Prostate gland (tissue), 2 donors: ENCODE measurements at regions not wholly inside any gene's neighbourhood (a gene's known extent, or its start where the extent isn't known, plus 50 kb on each side); places are given as distances from the start of the nearest gene placed in this dataset.

Experiments
- DNase-seq: peaks from one replicate; pipeline ENCODE4 v3.0.0-alpha.2; 2019; ENCODE audit warnings: low spot score
- H3K27ac ChIP-seq, 2 donors: fragments of 200-600 bp; sonication (generic); 2 replicates each; pipeline ENCODE4 v1.5.1; 2017 to 2019
- H3K27me3 ChIP-seq: fragments of 200-600 bp; sonication (generic); replicated peaks from 2 replicates; pipeline ENCODE4 v1.5.1; 2019; ENCODE audit not compliant: insufficient read depth
- H3K36me3 ChIP-seq, 2 donors: fragments of 200-600 bp; sonication (generic); 1 replicate in 1 of 2; 2 replicates in 1 of 2; pipeline versions ENCODE4 v1.5.1 to v1.8.1; 2017 to 2019
- H3K4me1 ChIP-seq: fragments of 200-600 bp; sonication (generic); replicated peaks from 2 replicates; pipeline ENCODE4 v1.5.1; 2019
- H3K4me3 ChIP-seq, 2 donors: fragments of 200-600 bp; sonication (generic); 2 replicates each; pipeline ENCODE4 v1.5.1; 2017 to 2019
- H3K9me3 ChIP-seq: fragments of 200-600 bp; sonication (generic); 2 replicates; pipeline ENCODE4 v1.5.1; 2017
- CTCF ChIP-seq, 4 experiments: fragments of 200-600 bp in 2 of 4; fragments of 450-650 bp in 2 of 4; sonication (generic) in 2 of 4; IDR thresholded peaks; 1 replicate in 3 of 4; 2 replicates in 1 of 4; pipeline ENCODE4 v1.5.1; 2016 to 2019; ENCODE audit warnings: antibody characterized with exemption in 4 of 4, mild to moderate bottlenecking in 2 of 4, moderate library complexity in 2 of 4
- POLR2A ChIP-seq: fragments of 450-650 bp; IDR thresholded peaks from one replicate; pipeline ENCODE4 v1.6.1; 2016; ENCODE audit warnings: antibody characterized with exemption, mild to moderate bottlenecking
- POLR2AphosphoS5 ChIP-seq: sonication (generic); formaldehyde crosslinking; IDR thresholded peaks from one replicate; pipeline ENCODE4 v1.6.1; 2017; ENCODE audit warnings: antibody characterized with exemption
- WGBS: methylation state at CpG from one replicate; pipeline ENCODE4 v1.1.5; 2018; 5-methylcytosine and 5-hydroxymethylcytosine counted together
- intact Hi-C: fragments of 100-400 bp; cut with DNase I; formaldehyde crosslinking; loops from one replicate; pipeline ENCODE4 v1.14.2; 2022

DNA sequence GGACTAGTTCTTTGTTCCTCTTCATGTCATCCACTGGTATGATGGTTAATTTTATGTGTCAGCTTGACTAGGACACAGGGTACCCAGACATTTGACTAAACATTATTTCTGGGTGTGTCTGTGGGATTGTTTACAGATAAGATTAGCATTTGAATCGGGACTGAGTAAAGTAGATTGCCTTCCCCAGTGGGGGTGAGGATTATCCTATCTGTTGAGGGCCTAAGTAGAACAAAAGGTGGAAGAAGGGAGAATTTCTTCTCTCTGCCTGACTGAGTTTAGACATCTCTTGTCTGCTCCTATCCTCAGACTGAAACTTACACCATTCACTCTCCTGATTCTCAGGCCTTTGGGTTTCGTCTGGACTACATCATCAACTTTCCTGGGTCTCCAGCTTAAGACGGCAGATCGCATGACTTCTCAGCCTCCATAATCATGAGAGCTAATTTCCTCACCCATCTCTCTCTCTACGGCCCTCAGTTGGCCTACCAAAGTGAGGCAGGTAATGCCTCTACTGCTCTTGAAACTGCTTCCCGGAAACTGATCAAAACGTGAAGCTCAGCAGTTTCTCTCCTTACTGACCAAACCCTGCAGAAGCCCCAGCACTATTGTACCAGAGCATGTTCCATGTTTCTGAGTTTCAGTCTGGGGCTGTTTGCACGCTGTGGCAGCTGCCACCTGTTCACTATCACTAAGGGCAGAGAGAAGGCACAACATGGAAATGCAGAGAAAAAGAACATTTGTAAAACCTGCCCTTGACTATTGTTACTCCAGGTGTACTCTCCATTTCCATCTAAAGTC lies 95.4 kb downstream of the NXPE2 start:
- Histone ChIP-seq H3K9me3 (no peaks in the 10 kb centered on the region), H3K36me3 (no peaks in the 10 kb centered on the region), H3K4me3 (no peak overlapping the region), H3K4me1 (no peaks in the 10 kb centered on the region), H3K27me3 (no peaks in the 10 kb centered on the region), H3K27ac (no peak overlapping the region)
- 81% methylated on average over 8 of the region's 8 CpGs for WGBS
- no peak for TF ChIP-seq POLR2AphosphoS5
- TF ChIP-seq POLR2A: no peak
- TF ChIP-seq CTCF (IDR thresholded peaks at IDR 0.05): no peak
- intact Hi-C loops: no loop called here
- DNase-seq: no peak

- TF ChIP-seq CTCF (IDR thresholded peaks at IDR 0.05): peak in 3 of 4 experiments; percentile 41 to 57 (median 45)
- TF ChIP-seq POLR2A: no peak
- 57% methylated on average over 19 of the region's 19 CpGs for WGBS
- peak; percentile 20 for DNase-seq
Observed at GRCh38 chr11:114774599-114775361, 96.5 kb downstream of the NXPE2 start.

DNA sequence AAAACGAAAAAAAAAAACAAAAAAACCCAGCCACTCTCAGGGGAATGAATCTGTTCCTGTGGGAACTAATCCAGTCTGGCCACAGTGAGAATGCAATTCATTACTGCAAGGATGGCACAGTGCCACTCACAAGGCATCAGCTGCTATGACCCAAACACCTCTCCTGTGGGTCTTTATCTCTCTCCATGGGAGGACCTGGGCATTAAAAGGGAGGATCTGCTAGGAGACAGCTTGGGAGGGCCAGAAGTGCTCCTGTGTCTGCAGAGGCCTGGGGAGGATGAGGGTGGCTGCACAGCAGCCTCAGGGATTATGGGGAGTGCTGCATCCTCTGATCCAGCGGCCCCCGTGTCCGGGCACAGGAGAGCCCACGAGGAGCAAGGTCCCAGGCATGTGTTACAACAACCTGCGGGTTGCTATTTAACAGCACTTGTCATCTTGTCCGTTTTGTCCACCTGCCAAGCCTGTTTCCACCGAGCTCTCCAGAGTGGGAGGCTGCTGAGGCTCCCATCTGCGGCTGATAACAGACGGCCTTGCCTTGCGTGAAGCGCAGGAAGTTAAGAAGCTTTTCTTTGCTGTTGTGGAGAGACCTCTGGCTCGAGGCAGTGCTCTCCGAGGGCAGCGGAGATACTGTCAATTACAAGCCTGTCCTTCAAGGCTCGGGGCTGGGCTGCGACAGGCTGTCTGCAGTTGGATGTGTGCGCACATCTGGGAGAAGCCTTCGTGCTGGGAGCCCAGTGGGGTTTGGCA lies 97.7 kb downstream of the NXPE2 start:
- DNase-seq: no peak
- intact Hi-C loops: no loop called here

More at GRCh38 chr11:114774599-114775361, 96.5 kb downstream of the NXPE2 start:
- no peaks in the 10 kb centered on the region for H3K27me3 ChIP-seq
- H3K27ac ChIP-seq: no peak overlapping the region
- H3K4me3 ChIP-seq: no peak overlapping the region
- H3K4me1 ChIP-seq: no peaks in the 10 kb centered on the region
- H3K36me3 ChIP-seq: no peaks in the 10 kb centered on the region
- intact Hi-C loops: no loop called here
- H3K9me3 ChIP-seq: no peaks in the 10 kb centered on the region

DNA sequence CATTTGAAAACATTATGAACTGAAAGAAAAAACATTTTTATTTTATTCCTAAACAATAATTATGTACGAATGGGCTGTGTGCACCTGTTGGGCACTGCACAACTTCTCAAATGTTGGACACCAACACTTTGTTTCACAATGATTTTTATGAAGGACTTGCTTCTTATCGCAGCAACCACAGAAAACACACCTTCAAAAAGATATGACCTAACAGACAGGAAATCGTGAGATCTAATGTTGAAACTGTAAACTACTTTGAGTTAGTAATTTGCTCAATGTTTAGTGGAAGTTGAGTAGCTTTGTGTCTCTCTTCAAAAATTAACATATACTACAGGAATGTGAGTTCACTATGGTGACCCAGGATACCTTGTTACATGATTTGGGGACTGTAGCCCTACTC lies 98.6 kb downstream of the NXPE2 start:
- Histone ChIP-seq H3K36me3 (no peaks in the 10 kb centered on the region), H3K4me3 (no peak overlapping the region), H3K4me1 (no peaks in the 10 kb centered on the region), H3K9me3 (no peaks in the 10 kb centered on the region), H3K27ac (no peak overlapping the region), H3K27me3 (no peaks in the 10 kb centered on the region)
- DNase-seq: no peak
- intact Hi-C loops: no loop called here
- WGBS: 77% methylated on average over 3 of the region's 3 CpGs
- TF ChIP-seq POLR2AphosphoS5: no peak
- TF ChIP-seq CTCF (IDR thresholded peaks at IDR 0.05): no peak
- no peak for TF ChIP-seq POLR2A

More for the DNA sequence above, 97.7 kb downstream of the NXPE2 start:
- TF ChIP-seq CTCF (IDR thresholded peaks at IDR 0.05) (no peak), POLR2AphosphoS5 (no peak), POLR2A (no peak)
- Histone ChIP-seq H3K27me3 (no peaks in the 10 kb centered on the region), H3K9me3 (no peaks in the 10 kb centered on the region), H3K36me3 (no peaks in the 10 kb centered on the region), H3K4me3 (no peak overlapping the region), H3K4me1 (no peaks in the 10 kb centered on the region), H3K27ac (no peak overlapping the region)
- 78% methylated on average over 19 of the region's 19 CpGs for WGBS
